HG02840 (cell line): ENCODE measurements at regions not wholly inside any gene's neighbourhood (a gene's known extent, or its start where the extent isn't known, plus 50 kb on each side); places are given as distances from the start of the nearest gene placed in this dataset.

Source experiments
- ATAC-seq: cut with Tn5 transposase; IDR thresholded peaks from one replicate; pipeline ENCODE4 v1.9.1; 2021; ENCODE audit warnings: mild to moderate bottlenecking, moderate library complexity, moderate number of reproducible peaks; ENCODE audit not compliant: unreplicated experiment, low FRiP score

DNA sequence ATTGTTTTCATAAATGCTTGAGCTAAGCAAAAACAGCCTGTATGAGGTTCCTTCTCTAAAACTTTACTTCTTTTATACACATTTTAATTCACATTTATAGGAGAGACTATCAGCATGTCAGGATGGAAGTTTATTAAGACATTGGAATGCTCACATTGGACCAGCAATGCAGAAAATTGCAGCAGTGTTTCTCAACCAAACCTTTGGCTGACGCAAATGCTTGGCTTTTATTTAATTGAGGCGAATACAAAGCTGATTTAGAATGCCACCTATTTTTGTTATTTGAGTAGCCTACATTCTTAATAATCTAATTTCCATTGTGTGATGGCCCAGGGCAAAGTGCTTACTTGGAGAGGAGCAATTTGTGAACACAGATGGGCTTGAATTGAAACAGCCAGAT lies 283.2 kb downstream of the ARL4A start:
- ATAC-seq, result no peak

DNA sequence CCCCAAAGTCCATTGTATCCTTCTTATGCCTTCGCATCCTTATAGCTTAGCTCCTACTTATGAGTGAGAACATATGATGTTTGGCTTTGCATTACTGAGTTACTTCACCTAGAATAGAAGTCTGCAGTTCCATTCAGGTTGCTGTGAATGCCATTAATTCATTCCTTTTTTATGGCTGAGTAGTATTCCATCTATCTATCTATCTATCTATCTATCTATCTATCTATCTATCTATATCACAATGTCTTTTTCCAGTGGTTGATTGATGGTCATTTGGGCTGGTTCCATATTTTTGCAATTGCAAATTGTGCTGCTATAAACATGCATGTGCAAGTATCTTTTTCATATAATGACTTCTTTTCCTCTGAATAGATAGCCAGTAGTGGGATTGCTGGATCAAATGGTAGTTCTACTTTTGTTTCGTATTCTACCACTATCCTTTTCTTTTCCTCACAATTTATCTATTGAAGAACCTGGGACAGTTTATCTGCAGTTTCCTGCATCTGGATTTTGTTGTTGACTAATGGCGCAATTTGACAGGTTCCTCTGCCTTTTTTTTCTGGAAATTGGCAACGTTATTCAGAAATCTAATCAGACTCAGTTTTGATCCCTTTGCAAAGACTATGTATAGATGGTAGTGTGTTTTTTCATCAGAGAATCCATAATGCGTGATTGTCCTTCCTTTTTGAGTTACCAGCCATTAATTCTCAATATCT lies 287.2 kb downstream of the ARL4A start:
- no peak for ATAC-seq

DNA sequence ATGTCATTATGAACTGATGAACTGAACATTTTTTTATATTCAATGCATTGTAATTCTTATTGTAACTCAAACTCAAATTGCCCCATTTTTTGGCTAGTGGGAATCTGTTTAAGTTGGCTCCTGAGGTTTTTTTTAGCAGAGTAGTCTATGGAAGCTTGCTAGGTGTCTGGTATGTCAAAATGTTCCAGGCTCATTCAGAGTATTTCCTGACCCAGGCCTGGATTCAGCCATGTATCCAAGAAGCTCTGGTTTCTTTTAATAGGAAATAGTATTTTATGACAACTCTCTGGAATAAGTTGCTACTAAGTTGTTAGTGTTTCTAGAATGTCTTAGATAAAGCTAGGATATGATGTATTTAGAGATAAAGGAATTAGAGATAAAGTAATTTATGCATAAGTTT lies 288.0 kb downstream of the ARL4A start:
- no peak for ATAC-seq

- no peak for ATAC-seq
These were observed 291.7 kb downstream of the ARL4A start for GRCh38 chr7:12979181-12979580.

- no peak for ATAC-seq
These were observed 294.7 kb downstream of the ARL4A start for GRCh38 chr7:12982178-12982577.

DNA sequence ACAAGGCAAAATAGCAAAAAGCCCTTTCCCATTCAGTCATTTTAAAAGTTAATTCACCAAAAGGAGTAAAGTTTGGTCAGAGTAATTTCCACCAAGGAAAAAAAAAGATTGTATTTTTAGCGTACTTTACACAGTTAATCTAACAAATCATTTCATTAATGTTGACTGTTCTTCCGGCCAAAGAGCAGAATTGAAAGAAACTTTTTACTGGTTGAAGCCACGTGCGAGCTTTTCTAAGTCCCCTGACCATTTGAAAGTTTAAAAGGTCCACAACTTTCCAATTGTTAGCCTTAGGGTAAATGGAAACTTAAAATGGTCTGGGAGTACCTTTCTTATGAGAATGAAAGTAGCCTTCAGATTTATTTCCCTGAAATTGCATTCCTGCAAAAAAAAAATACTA lies 296.7 kb downstream of the ARL4A start:
- ATAC-seq, result no peak

GRCh38 chr7:12985228-12985627 lies 297.8 kb downstream of the ARL4A start:
- no peak for ATAC-seq

DNA sequence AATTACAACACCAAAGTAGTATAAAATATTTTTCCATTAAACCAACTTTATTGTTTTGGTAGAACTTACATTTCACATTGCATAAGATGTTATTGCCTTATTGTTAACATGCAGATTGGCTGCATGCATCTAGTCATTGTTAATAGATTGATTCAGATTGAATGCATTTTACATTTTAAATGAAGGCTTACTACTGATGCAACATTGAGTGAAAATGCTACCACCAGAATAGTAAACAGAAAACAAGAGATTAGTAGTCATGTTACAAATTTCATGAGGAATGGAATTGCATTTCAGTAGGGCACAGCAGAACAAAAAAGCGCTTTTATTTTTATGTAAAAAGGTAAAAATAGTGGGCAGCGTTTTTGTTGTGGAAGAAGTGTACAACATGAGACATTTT lies 298.3 kb downstream of the ARL4A start:
- ATAC-seq, result no peak

GRCh38 chr7:12987238-12987637 lies 299.8 kb downstream of the ARL4A start:
- no peak for ATAC-seq

GRCh38 chr7:12990440-12990839 lies 303.0 kb downstream of the ARL4A start:
- no peak for ATAC-seq

GRCh38 chr7:12993025-12993424 lies 305.6 kb downstream of the ARL4A start:
- no peak for ATAC-seq

- no peak for ATAC-seq
These were observed 308.6 kb downstream of the ARL4A start for GRCh38 chr7:12995912-12996469.

DNA sequence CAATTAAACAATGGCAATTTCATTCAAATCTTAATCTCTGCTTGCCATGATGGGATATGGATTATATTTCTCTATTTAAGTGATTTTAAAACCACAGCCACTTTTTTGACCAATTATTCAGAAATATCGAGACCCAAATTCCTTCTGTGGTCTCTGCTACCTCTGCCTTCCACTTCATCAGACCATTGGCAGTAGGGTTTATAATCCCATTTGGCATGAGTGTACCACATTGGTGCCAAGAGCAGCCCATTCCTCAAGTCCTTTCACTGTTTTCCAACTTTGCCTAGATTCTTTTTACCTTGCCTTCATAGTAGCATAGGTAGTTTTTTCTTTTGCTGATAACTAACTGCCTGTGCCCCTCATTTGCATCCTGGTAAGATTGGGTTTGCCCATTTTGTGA lies 319.9 kb downstream of the ARL4A start:
- no peak for ATAC-seq

DNA sequence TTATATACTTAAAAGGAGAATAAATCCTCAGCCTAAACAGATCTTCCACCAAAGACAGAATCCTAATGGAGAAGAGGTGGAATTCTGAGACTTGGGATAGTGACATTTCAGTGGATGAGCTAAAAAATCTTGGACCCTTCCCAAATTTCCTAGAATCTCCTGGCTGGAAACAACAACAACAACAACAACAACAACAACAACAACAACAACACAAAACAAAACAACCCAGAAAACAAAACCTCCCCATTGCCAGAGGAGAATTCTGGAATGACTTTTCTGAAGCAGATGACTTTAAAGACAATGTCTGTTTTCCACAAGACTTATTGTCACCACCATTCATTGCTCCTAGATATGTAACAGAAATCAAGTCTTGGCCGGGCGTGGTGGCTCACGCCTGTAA lies 322.1 kb downstream of the ARL4A start:
- no peak for ATAC-seq

DNA sequence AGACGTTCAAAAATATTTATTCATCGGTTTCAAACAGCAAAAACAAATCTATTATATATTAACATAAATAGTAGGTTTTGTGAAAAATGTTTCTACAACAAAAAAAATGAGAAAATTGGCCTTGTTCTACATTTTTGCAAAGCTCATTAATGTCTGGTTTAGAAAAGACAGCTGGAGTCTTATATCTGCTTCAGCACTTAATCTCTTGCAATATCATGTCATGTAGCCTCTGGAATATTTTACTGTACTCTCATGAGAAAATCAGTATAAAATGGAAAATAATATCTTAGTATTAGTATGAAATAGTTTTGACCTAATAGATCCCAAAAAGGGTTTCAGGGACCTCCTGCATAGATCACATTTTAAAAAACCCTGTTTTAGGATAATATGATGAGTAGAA lies 326.6 kb downstream of the ARL4A start:
- no peak for ATAC-seq

DNA sequence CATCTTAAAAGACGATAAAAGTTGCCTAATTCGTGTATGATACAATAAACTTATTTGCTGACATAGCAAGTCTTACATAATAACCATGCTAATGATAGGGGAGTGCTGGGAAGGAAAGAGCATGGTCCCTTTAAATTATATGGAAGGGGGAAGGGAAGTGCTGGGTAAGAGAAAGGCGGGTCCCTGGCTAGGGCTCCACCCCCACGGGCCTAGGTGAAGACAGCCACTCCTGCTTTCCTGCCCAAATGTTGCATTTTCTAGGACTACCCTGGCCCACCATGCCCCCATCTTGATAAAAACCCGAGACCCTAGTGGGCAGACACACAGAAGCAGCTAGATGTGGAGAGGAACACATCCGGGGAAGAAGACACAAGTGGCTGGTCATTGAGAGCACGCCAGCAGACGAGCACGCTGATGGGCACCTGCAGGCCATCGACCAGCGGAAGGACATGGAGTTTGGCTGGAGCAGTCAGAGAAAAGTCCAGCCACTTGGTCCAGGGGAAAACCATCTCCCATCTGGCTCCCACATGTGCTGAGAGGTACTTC lies 328.7 kb downstream of the ARL4A start:
- no peak for ATAC-seq

DNA sequence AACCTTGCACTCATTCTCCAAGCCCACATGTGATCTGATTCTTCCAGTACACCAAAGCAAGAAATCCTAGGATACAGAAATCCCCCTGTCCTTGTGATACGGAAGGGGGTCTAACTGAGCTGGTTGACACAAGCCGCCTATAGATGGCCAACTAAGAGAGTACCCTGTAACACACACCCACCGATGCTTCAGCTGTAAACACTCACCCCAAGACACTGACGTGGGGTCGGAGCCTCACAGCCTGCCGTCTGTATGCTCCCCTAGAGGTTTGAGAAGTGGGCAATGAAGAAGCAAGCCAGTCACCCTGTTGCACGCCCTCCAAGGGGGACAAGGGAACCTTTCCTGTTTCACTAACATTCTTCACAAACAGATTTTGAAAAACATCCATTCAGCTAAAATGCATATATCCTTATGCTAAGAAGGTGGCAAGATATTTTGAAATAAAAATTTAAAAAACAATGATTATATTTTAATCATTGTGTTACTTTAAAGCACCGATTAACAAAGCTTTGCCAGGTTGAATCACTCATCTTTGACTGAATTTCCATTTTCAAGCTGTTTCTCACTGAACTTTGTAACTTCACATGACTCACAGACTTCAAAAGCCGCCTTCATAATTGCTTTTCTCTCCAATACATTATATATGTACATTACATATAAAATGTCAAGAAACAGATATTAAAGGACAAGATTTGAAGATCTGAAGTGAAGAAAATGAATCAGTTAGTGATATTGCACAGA lies 329.3 kb downstream of the ARL4A start:
- ATAC-seq, result no peak

DNA sequence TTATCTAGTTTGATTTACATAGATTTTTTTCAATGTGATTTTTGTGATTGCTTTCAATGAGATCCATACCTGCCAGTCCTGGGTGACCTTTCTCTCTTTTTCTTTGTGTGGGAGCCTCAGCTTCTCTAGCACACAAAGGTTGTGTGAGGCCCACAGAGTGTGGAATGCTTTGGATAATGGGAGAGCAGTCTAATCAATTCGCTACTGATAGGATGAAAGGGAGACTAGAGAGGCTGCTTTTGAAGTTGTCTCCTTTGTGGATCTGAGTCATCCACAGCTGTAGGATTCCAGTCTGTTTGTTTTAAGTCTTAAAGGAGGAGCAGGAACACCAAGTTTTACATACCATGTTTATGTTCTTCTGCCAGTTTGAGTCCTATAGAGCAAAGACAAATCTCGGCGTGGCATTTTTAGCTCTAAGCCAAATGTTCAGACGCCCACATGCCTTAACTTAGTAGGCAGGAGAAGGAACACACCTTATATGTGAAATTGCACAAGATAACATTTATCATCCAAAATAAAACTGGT lies 330.0 kb downstream of the ARL4A start:
- no peak for ATAC-seq

DNA sequence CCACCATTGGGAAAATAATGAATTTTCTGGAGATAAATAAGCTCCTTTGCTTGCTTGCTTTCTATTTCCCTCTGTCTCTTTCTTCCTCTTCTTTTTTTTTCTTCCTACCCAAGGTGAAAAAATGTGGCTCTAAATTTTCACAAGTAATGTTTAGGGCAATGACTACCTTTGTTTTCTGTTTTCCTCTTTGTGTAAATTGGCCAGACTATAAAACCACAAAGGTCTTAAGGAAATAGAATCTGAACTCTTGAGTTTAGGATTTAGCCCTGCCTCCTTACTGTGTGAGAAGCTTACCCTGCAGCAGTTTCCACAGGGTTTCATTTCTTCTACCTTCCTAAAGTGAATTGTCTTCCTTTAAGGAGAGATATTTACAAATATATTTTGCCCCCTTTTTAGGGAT lies 330.4 kb downstream of the ARL4A start:
- ATAC-seq, result no peak

DNA sequence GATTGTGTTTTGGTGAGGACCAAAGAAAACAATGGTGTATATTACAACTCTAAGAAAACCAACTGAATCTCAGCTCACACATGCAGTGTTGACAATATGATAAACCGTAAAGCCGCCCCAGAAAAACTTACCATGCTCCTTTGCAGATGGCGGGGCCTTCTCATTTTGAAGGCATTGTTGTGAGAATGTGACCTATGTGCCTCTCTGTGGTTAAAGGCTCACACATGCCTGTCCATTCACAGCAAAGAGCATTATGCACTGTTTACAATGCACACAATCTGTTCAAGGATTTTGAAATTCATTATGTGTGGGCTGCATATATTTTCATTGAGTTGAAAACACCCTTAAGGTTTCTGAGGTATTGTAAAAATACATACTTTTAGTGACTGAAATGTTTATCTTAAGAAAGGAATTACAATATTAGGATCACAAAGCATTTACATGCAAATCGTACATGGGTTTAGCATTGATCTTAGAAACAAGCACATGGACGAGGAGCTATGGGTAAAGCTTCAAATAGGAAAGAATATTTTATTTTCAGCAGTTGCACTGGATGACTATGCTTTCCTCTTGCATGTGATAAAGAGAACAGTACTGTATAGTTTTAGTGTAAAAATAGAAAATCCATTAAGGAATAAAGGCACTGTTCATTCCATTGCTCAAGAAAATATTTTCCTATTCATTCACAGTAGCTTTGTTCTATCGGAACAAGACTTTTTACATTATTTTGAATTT lies 334.3 kb downstream of the ARL4A start:
- no peak for ATAC-seq
